GM21390 (cell line): ENCODE measurements at regions not wholly inside any gene's neighbourhood (a gene's known extent, or its start where the extent isn't known, plus 50 kb on each side); places are given as distances from the start of the nearest gene placed in this dataset.
"Not testable (repeated sequence)": the region's sequence is repeated elsewhere in the genome, so short reads cannot be mapped to it uniquely, and the experiment has no call there.

ENCODE experiments used
- ATAC-seq: cut with Tn5 transposase; IDR thresholded peaks from one replicate; pipeline ENCODE4 v1.9.1; 2021; ENCODE audit not compliant: unreplicated experiment

DNA sequence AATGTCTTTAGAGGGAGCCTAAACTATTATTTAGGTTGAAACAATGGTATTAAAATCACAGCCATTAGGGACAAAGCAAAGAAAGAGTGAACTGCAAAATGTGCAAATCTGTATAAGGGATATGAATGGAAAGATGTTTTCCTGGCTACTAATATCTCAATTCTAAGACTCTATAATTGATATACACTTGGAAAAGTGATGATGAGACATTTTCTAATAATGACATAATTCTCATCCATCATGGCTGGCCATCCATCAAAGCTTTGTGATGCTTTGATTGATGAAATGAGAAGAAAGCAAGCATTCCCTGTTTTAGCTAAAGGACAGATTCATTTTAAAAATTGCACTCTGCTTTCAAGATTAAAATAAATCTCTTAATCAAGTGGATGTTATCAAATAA, 965.5 kb upstream of the IGFBP7 start:
- no peak for ATAC-seq

DNA sequence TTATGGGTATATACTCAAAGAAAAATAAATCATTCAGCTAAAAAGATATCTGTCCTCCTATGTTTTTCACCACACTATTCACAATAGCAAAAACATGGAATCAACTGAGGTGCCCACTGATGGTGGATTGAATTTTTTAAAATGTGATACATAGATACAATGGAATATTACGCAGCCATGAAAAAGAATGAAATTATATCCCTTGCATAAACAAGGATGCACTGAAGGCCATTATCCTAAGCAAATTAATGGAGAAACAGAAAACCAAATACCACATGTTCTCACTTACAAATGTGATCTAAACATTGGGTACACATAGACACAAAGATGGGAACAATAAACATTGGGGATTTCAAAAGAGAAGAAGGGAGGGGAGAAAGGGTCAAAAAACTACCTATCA, 964.2 kb upstream of the IGFBP7 start:
- ATAC-seq, result no peak

DNA sequence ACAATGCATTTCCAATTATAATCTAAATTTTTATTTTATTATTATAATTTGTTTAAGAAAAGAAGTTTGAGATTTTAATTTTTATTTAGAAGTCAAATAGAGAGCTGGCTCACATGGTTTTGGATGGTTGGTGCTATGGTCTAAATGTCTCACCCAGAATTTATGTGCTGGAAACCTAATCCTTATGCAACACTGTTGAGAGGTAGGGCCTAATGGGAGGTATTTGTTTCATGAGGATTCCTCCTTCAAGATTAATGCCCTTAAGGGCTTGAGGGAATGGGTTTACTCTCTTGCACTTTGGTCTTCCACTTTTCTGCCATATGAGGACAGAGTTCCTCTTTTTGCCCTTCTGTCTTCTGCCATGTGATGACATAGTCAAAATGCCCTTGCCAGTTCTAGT, 960.5 kb upstream of the IGFBP7 start:
- ATAC-seq, result no peak

DNA sequence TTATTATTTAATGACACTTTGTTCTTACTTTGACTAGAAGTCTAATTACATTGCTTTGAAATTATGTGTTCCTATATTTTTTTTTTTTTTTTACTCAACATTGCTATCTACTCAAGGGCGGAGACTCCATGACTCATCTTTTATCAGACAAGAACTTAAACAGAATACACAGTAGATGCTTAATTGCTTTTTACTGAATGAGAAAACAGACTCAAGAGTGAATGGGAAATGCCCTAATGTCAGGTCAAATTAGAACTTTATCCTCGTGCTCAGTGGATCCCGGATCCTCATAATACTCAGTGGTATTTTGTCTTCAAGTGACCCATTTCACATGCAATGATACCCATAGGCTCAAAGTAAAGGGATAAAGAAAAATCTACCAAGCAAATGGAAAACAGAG, 954.5 kb upstream of the IGFBP7 start:
- no peak for ATAC-seq

DNA sequence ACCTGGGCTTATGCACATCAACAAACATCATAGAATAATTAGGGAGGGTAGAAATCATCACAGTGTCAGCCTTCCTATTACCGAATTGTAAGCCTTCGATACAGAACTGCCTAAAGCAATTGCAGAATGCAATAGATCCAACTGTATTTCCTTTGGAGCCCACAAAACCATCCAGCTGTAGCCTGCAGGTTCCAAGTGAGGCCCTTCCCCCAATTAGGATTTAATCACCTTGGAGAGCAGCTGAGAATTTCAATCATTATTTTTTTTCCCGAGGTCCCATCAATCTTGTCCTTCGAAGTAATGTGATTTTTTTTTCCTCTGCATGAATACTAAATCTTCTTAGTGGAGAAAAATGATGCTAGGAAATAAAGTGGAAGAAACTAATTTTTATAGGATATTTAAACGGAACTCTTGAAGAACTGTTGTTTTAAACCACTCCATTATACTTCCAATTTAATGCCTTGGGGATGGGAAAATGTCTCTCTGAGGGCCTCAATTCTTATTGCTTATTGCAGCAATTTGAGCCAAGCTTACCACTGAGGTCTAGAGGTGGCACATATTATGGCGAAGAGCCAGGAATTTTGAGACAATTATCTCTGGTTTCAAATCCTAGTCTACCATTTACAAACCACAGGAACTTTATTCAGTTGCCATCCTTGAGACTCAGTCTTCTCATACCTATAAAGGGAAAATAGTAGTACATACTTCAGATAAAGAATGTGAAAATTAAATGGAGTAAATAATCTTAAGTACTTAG, 953.4 kb upstream of the IGFBP7 start:
- no peak for ATAC-seq

DNA sequence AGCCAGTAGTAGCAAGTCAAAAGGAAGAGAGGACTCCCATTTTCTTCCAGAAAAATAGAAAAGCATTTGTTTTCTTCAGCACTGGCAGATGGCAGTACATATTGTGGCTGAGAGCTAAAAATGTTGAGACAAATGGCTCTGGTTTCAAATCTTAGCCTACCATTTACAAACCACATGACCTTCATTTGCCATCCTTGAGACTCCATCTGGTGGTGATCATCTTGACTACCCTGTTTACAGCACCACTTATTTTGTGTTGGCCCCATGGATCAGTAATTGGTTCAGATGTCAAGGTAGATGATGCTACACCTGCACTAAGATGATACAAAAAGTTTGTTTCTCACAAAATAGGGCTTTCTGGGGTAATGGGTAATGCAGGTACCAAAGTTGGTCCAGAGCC, 951.8 kb upstream of the IGFBP7 start:
- ATAC-seq, result no peak

DNA sequence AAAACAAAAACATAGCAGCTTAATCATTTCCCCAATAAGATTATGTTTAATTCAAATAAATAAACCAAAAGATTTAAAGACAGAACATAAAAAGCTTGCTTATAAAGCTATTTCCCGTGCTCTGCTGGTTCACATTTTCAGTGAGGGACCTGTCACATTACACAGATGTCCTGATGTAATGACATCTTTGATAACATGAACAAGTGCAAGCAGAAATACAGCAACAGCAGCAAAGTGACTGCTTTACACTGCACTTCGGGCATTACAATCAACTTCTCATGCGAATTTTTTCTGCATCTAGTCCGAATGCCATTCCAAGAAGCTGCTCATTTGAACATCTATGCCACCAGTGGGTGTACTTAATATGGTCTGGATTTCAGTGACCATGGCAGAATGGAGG, 940.3 kb upstream of the IGFBP7 start:
- no peak for ATAC-seq

DNA sequence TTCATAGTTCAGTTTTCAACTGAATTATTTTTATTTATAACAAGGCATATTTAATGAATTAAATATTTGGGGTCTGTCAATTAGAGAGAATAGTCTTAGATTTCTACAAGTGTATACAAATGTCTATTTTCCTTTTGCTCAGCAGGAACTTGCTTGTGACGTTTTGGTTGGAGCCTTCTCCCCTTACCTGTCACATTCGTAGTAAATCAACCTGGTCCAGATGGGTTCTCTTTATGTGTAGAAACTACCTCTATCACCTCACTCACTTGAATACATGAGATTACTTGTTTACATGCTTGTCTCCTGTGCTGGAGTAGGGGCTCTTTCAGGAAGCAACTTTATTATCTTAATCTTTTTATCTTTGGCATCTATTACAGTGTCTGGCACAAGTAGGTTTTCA, 938.3 kb upstream of the IGFBP7 start:
- ATAC-seq, result no peak

DNA sequence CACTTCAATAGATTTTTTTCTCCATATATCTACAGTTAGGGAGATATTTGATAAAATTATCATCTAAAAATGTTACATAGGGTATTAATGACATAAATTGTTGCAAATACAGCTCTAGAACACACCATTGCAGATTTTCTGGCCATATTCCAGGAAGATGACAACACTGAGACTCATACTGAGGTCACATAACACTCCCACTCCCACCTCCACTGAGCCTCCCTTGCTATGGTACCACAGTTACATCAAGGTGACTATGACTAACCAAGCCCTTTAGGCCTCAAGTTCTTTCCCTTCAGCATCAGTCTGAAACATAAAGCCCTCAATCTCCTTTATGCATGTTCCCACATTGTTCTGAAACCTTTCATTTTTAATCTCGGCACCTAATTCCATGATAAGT, 932.0 kb upstream of the IGFBP7 start:
- no peak for ATAC-seq

DNA sequence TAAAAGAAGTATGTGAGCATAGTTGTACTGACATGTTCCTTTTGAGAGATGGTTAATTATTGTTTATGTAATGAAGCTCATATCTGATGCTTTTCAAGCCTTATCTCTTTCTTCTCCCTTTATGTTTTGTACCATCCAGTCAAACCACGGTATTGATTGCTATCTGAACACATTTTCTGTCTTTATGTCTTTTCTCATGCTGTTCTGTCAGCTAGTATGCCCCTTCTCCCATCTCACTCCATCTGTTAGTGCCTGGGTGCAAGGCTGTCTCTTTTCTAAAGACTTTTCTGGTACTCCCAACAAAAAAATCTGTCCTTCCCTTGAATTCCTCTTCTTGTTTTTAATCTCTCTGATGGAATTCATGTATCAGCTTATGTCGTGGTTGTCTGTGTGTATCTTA, 883.8 kb upstream of the IGFBP7 start:
- no peak for ATAC-seq

DNA sequence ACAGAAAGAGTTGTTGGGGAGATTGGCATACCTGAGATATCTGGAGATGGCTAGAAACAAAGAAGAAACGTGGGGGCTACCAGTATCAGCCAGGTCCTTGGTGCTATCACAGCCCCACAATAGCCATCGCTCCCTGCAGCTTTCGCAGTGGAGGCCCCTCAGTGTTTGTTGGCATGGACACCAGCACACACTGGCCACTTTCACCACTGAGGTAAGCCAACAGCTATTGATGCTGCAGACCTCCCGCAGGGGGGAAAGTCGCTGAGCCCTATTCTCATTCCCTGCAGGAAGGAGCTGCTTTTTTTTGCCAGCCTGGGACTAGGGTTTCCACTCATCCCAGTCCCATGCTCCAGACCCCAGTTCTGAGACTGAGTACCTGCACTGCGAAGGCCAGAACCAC, 879.2 kb upstream of the IGFBP7 start:
- ATAC-seq, result no peak

DNA sequence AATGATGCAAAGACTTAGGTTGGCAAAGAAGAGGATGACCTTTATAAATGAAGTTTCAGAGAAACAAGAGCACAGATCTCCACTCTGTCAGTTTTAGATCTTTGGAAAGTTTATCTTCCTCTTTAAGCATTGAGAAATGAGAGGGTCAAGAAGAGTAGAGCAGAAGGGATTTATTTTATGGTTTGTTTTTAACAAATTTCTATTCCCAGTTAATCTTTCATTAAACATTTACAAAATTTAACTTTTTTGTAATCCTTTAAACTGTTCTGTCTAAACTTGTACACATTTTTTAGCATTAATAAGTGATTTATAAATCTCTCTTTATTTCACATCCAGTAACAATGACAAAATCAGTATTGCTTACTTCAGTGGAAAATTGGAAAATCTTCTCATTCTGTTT, 875.0 kb upstream of the IGFBP7 start:
- no peak for ATAC-seq

DNA sequence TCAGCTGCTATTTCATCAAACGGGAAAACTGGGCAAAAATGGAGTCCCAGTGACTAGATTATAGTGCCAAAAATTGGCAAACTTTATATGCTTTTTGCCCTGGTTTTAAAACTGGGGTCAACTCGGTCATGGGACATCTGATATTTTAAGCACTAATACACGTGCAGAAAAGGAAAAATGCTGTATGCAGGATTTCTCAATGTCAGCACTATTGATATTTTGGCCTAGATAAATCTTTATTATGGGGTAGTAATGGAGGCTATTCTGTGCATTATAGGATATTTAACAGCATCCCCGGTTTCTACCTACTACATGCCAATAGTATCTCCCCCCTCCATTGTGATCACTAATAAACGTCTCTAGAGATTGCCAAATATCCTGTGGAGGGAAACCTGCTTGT, 870.9 kb upstream of the IGFBP7 start:
- ATAC-seq, result no peak

DNA sequence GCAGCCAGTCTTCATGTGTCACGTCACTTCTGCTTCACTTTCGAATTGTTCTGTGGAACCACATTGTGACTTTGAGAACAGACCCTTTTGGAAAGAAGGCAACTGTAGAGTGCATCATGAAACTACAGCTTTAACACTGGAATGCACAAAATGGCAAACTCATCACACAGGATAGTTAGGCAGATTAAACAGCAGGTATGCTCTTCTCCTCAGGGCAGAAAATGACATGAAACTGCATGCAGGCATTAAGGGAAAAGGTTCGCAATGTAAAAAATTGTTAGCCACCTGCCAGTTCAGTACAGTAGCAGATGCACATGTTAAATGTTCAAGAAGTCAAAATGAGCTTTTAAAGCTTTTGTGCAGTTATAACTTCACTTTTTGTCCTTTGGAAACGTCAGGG, 864.6 kb upstream of the IGFBP7 start:
- no peak for ATAC-seq

DNA sequence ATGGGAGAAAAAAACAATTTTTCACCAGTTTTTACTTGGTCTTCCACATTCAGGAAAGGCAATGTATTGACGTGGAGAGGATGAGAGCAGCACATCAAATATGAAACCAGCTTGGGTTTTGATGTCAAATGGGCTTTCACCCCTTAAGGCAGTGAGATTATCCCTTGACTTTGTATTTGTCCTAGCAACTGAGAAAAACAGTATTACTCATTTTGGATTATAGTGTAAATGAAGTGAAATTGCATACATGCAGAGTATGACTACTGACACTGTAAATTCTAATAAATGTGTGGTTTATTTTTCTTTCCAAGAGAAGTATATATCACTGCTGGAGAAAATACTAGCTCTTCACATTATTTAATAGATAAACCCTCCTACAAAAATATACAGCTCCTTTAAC, 863.6 kb upstream of the IGFBP7 start:
- no peak for ATAC-seq

DNA sequence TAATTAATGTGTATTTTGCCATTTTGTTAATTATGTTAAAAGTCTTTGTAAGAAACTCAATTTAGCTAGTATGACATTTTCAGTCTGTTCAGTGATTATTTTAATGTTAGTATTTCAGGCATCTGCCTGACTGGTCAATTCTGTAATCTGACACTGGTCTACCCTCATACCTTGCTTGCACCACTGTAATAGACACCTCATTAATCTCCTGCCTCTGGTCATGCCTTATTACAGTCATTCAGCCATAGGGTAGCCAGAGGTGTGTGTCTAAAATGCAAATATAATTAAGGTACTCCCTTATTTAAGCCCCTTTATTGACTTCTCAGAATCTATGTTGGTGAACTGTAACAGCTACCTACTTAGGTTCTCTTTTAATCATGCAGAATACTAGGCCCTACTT, 861.1 kb upstream of the IGFBP7 start:
- ATAC-seq, result no peak

DNA sequence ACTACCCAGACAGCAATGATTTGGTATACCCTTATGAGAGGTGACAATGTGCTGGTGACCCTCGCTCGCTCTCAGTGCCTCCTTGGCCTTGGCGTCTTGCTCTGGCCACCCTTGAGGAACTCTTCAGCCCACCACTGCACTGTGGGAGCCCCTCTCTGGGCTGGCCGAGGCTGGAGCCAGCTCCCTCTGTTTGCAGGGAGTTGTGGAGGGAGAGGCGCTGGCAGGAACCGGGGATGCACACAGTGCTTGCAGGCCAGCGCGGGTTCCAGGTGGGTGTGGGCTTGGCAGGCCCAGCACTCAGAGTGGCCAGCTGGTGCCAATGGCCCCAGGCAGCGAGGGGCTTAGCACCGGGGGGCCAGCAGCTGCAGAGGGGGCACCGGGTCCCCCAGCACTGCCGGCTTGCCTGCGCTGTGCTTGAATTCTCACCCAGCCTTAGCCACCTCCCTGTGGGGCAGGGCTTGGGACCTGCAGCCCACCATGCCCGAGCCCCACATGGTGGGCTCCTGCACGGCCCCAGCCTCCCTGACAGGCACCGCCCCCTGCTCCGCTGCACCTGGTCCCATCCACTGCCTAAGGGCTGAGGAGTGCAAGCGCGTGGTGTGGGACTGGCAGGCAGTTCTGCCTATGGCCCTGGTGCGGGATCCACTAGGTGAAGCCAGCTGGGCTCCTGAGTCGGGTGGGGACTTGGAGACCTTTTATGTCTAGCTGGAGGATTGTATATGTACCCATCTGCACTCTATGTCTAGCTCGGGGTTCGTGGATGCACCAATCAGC, 857.0 kb upstream of the IGFBP7 start:
- ATAC-seq, result no peak

DNA sequence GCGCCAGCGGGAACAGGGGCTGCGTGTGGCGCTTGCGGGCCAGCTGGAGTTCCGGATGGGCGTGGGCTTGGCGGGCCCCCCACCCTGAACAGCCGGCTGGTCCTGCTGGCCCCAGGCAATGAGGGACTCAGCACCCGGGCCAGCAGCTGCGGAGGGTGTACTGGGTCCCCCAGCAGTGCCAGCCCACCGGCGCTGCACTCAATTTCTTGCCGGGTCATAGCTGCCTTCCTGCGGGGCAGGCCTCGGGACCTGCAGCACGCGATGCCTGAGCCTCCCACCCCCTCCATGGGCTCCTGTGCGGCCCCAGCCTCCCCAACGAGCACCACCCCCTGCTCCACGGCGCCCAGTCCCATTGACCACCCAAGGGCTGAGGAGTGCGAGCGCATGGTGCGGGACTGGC, 855.2 kb upstream of the IGFBP7 start:
- ATAC-seq, result not testable (repeated sequence)

DNA sequence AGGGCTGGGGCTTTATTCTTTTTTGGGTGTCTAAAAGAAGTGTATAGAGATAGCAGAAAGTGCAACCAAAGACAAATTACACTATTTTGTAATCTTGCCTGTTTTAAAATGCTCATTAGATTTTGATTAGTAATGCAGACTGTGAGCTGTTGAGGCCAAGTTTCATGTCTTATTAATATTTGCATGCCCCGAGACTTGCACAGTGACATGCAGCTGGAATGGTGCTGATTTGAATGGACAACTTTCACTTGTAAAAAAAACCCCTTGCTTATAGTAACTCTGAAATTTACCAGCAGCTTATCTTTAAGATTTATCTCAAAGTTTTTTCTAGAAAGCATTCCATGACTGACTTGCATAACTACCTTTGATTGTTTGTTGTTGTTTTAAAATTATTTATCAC, 835.1 kb upstream of the IGFBP7 start:
- peak; percentile 54 for ATAC-seq

DNA sequence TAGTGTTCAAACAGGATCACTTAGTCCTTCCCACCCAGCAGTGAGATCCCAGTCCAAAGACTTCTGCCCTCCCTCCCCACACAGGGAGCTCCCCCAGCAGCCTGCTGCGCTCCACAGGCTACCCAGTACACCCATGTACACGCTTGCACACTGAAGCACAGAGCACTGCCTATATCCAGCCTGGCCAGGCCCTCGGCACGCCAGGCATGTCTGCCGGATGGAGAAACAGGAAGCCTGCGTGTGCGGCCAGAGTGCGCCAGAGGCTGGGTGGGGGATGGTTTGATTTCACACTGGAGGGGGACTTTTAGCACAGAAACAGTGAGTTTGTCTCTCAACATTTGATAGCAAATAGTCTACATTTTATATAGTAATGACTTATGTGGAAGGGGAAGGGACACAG, 833.5 kb upstream of the IGFBP7 start:
- ATAC-seq, result no peak

DNA sequence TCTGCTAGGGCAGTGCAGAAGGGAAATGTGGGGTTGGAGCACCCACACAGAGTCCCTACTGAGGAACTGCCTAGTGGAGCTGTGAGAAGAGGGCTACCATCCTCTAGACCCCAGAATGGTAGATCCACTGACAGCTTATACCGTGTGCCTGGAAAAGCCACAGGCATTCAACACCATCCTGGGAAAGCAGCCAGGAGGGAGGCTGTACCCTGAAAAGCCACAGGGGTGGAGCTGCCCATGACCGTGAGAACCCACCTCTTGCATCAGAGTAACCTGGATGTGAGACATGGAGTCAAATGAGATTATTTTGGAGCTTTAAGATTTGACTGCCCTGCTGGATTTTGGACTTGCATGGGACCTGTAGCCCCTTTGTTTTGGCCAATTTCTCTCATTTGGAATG, 827.1 kb upstream of the IGFBP7 start:
- not testable (repeated sequence) for ATAC-seq

DNA sequence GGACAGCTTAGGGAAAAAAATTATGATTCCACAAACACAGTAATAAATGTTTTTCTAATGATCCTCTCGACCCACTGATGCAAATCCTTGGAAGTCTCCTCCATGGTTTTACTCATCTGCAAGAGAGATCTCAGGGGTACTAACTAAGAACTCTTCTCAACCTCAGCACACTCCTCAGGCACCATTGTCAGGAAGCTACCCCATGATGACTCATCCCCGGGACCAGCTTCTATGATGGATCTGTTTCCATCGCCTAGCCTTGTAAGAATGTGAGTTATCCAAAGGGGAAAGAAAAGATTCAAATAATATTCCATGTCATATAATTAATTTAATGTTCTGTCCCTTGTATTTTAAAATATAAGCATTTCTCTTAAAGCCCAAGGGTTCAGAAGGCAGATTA, 816.1 kb upstream of the IGFBP7 start:
- no peak for ATAC-seq

DNA sequence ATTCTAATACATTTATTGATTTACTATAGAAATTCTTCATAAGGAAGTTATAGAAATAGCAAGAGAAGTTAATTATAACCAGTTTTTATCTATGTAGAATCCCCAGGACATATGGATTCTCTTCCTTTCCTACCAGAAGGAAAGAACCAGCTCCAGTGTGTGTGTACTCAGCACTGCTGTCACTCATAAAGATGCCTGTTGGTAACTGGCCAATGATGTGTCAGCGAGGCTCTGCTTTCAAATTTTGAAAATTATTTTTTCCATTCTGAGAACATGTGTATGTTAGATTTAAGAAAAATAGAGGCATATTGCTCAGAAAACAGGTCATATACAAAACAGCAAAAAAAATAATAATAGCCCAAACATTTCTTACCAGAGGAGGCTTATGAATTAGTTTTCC, 814.8 kb upstream of the IGFBP7 start:
- no peak for ATAC-seq
